ENCODE measurements at regions not wholly inside any gene's neighbourhood (a gene's known extent, or its start where the extent isn't known, plus 50 kb on each side); places are given as distances from the start of the nearest gene placed in this dataset.

GRCh38 chr1:192081359-192081758 lies 76.9 kb upstream of the RGS18 start:
- TF ChIP-seq CTCF (optimal IDR thresholded peaks at IDR 0.05 in 1 of 3, IDR thresholded peaks at IDR 0.05 in 1 of 3, conservative IDR thresholded peaks at IDR 0.05 in 1 of 3; ENCODE audit: extremely low read depth in 1 of 3, insufficient read depth in 2 of 3, low read length in 3 of 3), result no peak
- no peak for TF ChIP-seq EZH2 (IDR thresholded peaks at IDR 0.05; ENCODE audit: low read length)

All from keratinocyte (primary cell).